ENCODE measurements at regions not wholly inside any gene's neighbourhood (a gene's known extent, or its start where the extent isn't known, plus 50 kb on each side); places are given as distances from the start of the nearest gene placed in this dataset.

DNA sequence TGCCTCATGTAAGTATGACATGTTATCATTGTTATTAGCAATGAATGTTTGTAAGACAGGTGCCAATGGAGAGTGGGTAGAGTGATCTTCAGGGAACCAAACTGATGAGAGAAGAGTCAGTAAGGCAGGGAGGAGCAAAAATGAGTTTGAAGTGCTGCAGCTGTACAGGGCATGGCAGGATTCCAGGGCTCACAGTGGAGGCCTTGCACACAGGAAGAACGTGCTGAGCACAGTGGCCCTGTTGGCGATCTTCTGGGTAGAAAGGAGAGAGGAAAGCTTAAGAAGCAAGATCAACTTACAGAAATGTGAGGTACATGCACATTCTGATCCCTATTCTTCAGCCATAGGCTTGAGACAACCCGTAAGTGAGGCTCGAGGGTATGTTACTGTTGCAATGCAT, 219.3 kb upstream of the TMEM45B start:
- TF ChIP-seq, protein P1, sequence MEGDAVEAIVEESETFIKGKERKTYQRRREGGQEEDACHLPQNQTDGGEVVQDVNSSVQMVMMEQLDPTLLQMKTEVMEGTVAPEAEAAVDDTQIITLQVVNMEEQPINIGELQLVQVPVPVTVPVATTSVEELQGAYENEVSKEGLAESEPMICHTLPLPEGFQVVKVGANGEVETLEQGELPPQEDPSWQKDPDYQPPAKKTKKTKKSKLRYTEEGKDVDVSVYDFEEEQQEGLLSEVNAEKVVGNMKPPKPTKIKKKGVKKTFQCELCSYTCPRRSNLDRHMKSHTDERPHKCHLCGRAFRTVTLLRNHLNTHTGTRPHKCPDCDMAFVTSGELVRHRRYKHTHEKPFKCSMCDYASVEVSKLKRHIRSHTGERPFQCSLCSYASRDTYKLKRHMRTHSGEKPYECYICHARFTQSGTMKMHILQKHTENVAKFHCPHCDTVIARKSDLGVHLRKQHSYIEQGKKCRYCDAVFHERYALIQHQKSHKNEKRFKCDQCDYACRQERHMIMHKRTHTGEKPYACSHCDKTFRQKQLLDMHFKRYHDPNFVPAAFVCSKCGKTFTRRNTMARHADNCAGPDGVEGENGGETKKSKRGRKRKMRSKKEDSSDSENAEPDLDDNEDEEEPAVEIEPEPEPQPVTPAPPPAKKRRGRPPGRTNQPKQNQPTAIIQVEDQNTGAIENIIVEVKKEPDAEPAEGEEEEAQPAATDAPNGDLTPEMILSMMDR (IDR thresholded peaks at IDR 0.05), result no peak
- TF ChIP-seq POLR2A (IDR thresholded peaks at IDR 0.05), result no peak

Measured in thyroid gland (tissue), 4 donors.